ENCODE measurements at regions not wholly inside any gene's neighbourhood (a gene's known extent, or its start where the extent isn't known, plus 50 kb on each side); places are given as distances from the start of the nearest gene placed in this dataset.

DNA sequence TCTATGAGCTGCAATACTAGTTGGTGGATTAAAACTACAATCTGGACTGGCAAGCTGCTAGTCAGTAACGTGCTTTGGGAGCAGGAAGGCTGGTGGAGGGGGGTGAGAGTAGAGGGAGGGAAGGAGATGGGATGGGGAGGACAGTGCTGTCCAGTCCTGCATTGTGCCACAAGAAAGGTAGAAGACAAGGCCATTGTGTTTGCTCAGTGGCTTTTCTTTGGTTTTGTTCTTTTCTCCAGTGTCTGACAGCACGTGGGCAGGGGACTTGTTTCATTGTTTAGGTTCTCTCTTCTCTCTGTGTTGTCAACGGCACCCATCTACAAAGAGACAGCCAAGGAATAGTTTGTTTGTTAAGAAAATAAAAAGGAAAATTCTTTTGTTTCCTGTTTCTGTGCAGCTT is 362.8 kb upstream of the PLXNA2 start:
- H3K27ac ChIP-seq, result no peak overlapping the region
- H3K27me3 ChIP-seq (replicated peaks; ENCODE audit: insufficient read depth), result no peaks in the 10 kb centered on the region
- no peaks in the 10 kb centered on the region for H3K36me3 ChIP-seq
- no peak for ATAC-seq (ENCODE audit: insufficient number of reproducible peaks, low FRiP score, low read depth)
- H3K4me1 ChIP-seq (ENCODE audit: control insufficient read depth in 1 of 2, low read depth in 2 of 2), result peaks cover 0 to 5% of the 10 kb centered on the region in 2 donors
- no peak overlapping the region for H3K4me3 ChIP-seq
- DNase-seq (ENCODE audit: low spot score), result no peak
- TF ChIP-seq, protein P1, sequence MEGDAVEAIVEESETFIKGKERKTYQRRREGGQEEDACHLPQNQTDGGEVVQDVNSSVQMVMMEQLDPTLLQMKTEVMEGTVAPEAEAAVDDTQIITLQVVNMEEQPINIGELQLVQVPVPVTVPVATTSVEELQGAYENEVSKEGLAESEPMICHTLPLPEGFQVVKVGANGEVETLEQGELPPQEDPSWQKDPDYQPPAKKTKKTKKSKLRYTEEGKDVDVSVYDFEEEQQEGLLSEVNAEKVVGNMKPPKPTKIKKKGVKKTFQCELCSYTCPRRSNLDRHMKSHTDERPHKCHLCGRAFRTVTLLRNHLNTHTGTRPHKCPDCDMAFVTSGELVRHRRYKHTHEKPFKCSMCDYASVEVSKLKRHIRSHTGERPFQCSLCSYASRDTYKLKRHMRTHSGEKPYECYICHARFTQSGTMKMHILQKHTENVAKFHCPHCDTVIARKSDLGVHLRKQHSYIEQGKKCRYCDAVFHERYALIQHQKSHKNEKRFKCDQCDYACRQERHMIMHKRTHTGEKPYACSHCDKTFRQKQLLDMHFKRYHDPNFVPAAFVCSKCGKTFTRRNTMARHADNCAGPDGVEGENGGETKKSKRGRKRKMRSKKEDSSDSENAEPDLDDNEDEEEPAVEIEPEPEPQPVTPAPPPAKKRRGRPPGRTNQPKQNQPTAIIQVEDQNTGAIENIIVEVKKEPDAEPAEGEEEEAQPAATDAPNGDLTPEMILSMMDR (IDR thresholded peaks at IDR 0.05), result no peak
- no peaks in the 10 kb centered on the region for H3K9me3 ChIP-seq

DNA sequence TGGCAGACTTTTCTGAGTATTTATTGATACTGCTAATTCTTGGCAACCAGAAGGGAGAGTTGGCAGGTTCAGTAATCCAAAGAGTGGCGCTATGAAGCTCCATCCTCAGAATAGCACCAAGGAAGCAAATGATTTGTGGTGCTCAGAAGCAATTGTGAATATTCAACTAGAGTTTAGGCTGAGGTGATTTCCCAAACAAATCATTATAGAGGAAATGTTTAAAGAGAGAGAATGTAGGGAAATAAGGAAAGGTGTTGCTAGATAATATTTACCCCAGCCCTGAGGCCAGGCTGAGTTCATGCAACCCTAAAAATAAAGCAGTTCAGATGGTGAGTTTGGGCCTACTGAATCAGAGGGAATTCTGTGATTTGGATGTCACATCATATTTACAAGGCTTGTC is 363.4 kb upstream of the PLXNA2 start:
- no peaks in the 10 kb centered on the region for H3K36me3 ChIP-seq
- H3K9me3 ChIP-seq, result no peaks in the 10 kb centered on the region
- TF ChIP-seq, protein P1 (IDR thresholded peaks at IDR 0.05), result no peak
- peaks cover 0 to 5% of the 10 kb centered on the region in 2 donors for H3K4me1 ChIP-seq (ENCODE audit: control insufficient read depth in 1 of 2, low read depth in 2 of 2)
- ATAC-seq (ENCODE audit: insufficient number of reproducible peaks, low FRiP score, low read depth) (no peak), DNase-seq (ENCODE audit: low spot score) (no peak)
- no peaks in the 10 kb centered on the region for H3K27me3 ChIP-seq (replicated peaks; ENCODE audit: insufficient read depth)
- H3K4me3 ChIP-seq, result no peak overlapping the region
- no peak overlapping the region for H3K27ac ChIP-seq

DNA sequence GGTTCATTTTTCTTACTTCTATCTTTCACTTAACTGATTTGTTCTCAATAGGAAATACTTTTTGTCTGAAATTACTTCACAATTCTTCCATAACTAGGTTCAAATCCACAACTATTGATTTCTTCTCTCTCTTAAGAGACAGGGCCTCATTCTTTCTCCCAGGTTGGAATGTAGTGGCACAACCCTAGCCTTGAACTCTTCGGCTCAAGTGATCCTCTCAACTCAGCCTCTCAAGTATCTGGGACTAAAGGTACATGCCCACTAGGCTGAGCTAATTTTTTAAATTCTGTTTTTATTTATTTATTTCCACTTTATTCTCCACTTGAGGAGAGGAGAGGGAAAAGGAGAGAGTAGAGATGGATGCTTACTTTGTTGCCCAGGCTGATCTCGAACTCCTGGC is 370.4 kb upstream of the PLXNA2 start:
- no peaks in the 10 kb centered on the region for H3K36me3 ChIP-seq
- DNase-seq (ENCODE audit: low spot score) (no peak), ATAC-seq (ENCODE audit: insufficient number of reproducible peaks, low FRiP score, low read depth) (no peak)
- H3K4me1 ChIP-seq (ENCODE audit: control insufficient read depth in 1 of 2, low read depth in 2 of 2), result no peaks in the 10 kb centered on the region
- TF ChIP-seq, protein P1 (IDR thresholded peaks at IDR 0.05), result no peak
- no peaks in the 10 kb centered on the region for H3K9me3 ChIP-seq
- H3K27ac ChIP-seq, result no peak overlapping the region
- H3K27me3 ChIP-seq (replicated peaks; ENCODE audit: insufficient read depth), result no peaks in the 10 kb centered on the region
- no peak overlapping the region for H3K4me3 ChIP-seq

DNA sequence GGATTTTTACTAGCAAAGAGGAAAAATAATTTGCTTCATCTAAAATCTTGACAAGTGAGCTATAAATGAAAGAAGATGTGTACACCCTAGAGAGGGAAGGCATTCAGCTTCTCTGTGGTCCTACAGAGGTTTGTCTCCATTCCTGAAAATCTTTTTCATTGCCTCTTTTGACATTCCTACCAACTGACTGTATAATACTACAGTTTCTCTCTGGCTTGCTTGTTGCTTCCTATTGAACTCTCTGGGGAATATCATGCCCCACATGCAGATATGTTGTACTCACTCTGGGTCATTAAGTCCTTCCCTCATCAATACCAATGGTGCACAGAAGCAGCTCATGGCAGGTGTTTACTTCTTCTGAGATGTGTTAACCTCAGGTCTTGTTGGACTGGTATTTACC is 371.2 kb upstream of the PLXNA2 start:
- DNase-seq (ENCODE audit: low spot score), result no peak
- H3K27me3 ChIP-seq (replicated peaks; ENCODE audit: insufficient read depth), result no peaks in the 10 kb centered on the region
- H3K4me1 ChIP-seq (ENCODE audit: control insufficient read depth in 1 of 2, low read depth in 2 of 2), result no peaks in the 10 kb centered on the region
- no peaks in the 10 kb centered on the region for H3K36me3 ChIP-seq
- no peak overlapping the region for H3K4me3 ChIP-seq
- no peak overlapping the region for H3K27ac ChIP-seq
- no peaks in the 10 kb centered on the region for H3K9me3 ChIP-seq
- TF ChIP-seq, protein P1 (IDR thresholded peaks at IDR 0.05), result no peak
- no peak for ATAC-seq (ENCODE audit: insufficient number of reproducible peaks, low FRiP score, low read depth)

DNA sequence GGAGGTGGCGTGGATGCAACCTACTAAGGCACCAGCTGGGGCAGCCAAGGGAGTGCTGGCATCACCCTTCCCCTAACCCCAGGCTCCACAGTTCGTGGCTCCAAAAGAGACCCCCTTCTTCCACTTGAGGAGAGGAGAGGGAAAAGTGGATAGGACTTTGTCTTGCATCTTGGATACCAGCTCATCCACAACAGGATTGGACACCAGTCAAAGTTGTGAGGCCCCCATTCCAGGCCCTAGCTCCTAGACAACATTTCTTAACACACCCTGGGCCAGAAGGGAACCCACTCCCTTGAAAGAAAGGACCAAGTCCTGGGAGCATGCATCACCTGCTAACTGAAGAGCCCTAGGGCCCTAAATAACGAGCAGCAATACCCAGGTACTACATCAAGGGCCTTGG is 372.6 kb upstream of the PLXNA2 start:
- DNase-seq (ENCODE audit: low spot score) (no peak), ATAC-seq (ENCODE audit: insufficient number of reproducible peaks, low FRiP score, low read depth) (no peak)
- Histone ChIP-seq H3K4me3 (no peak overlapping the region), H3K9me3 (peaks cover 6% of the 10 kb centered on the region), H3K27me3 (replicated peaks; ENCODE audit: insufficient read depth) (no peaks in the 10 kb centered on the region), H3K27ac (no peak overlapping the region), H3K4me1 (ENCODE audit: control insufficient read depth in 1 of 2, low read depth in 2 of 2) (no peaks in the 10 kb centered on the region), H3K36me3 (no peaks in the 10 kb centered on the region)
- TF ChIP-seq, protein P1 (IDR thresholded peaks at IDR 0.05), result no peak

Data from thoracic aorta (tissue), 2 donors.